Karpas-422 (cell line): ENCODE measurements at regions not wholly inside any gene's neighbourhood (a gene's known extent, or its start where the extent isn't known, plus 50 kb on each side); places are given as distances from the start of the nearest gene placed in this dataset.
"Not testable (repeated sequence)": the region's sequence is repeated elsewhere in the genome, so short reads cannot be mapped to it uniquely, and the experiment has no call there.

ENCODE experiments used
- DNase-seq: peaks from one replicate; pipeline ENCODE4 v3.0.0-alpha.2; 2015
- H2AFZ ChIP-seq: fragments of 200-600 bp; sonication (generic); 2 replicates; pipeline ENCODE4 v1.6.1; 2014; ENCODE audit warnings: antibody characterized with exemption, low read length, mixed read lengths
- H3K27ac ChIP-seq: fragments of 200-600 bp; sonication (generic); 2 replicates; pipeline ENCODE4 v1.5.1; 2014; ENCODE audit warnings: mild to moderate bottlenecking, low read length, moderate library complexity
- H3K27me3 ChIP-seq: fragments of 200-600 bp; sonication (generic); 2 replicates; pipeline ENCODE4 v1.6.1; 2014; ENCODE audit warnings: low read length, mixed read lengths
- H3K36me3 ChIP-seq: fragments of 200-600 bp; sonication (generic); 2 replicates; pipeline ENCODE4 v1.6.1; 2014; ENCODE audit warnings: low read length, mixed read lengths; ENCODE audit not compliant: insufficient read depth
- H3K4me1 ChIP-seq: fragments of 200-600 bp; sonication (generic); 2 replicates; pipeline ENCODE4 v1.6.1; 2014; ENCODE audit warnings: mild to moderate bottlenecking, low read length, mixed read lengths
- H3K4me2 ChIP-seq: fragments of 200-600 bp; sonication (generic); 2 replicates; pipeline ENCODE4 v1.6.1; 2014; ENCODE audit warnings: low read length, low read depth, mild to moderate bottlenecking; ENCODE audit not compliant: poor library complexity, severe bottlenecking
- H3K4me3 ChIP-seq: fragments of 200-600 bp; sonication (generic); 2 replicates; pipeline ENCODE4 v1.5.1; 2014; ENCODE audit warnings: mild to moderate bottlenecking, antibody characterized with exemption, low read length, mixed read lengths
- H3K79me2 ChIP-seq: fragments of 200-600 bp; sonication (generic); 2 replicates; pipeline ENCODE4 v1.6.1; 2014; ENCODE audit warnings: mild to moderate bottlenecking, low read length, mixed read lengths
- H3K9ac ChIP-seq: fragments of 200-600 bp; sonication (generic); 2 replicates; pipeline ENCODE4 v1.6.0; 2014; ENCODE audit warnings: low read length
- H3K9me2 ChIP-seq: fragments of 200-600 bp; sonication (generic), shearing (Covaris generic); replicated peaks from 2 replicates; pipeline ENCODE4 v1.6.0; 2014; ENCODE audit warnings: mild to moderate bottlenecking, low read length, moderate library complexity; ENCODE audit not compliant: insufficient read depth
- H3K9me3 ChIP-seq: fragments of 300-700, 200-600 bp; sonication (generic); 2 replicates; pipeline ENCODE4 v1.6.1; 2014; ENCODE audit warnings: low read length, mixed read lengths
- H4K20me1 ChIP-seq: fragments of 200-600 bp; sonication (generic); 2 replicates; pipeline ENCODE4 v1.6.1; 2014; ENCODE audit warnings: mild to moderate bottlenecking, antibody characterized with exemption, low read length, low read depth; ENCODE audit not compliant: insufficient read depth

DNA sequence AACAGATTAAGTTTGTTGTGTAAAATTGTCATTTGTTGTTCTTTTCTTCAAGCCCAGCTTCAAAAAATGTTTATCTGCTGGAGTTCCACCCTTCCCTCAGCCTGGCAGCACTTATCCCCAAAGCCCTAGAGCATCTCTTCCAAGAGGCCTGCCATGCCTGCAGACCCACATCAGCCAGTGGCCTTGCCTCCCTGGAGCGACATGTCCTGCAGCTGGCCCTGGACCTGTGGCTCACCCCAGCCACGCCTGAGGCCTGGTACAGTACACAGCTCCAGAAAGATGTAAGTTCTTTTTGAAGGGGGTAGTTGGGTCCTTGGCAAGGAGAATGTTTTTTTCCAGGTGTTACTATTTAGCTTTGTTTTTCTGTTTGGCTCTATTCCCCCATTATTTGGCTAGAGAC, 124.8 kb downstream of the CD164 start:
- no peak overlapping the region for H3K4me2 ChIP-seq

GRCh38 chr6:109255946-109256640, 126.2 kb downstream of the CD164 start:
- H3K79me2 ChIP-seq, result no peaks in the 10 kb centered on the region
- no peaks in the 10 kb centered on the region for H3K27me3 ChIP-seq
- no peaks in the 10 kb centered on the region for H4K20me1 ChIP-seq
- H2AFZ ChIP-seq, result no peak overlapping the region
- no peak overlapping the region for H3K4me3 ChIP-seq
- no peak overlapping the region for H3K9ac ChIP-seq
- H3K36me3 ChIP-seq, result no peaks in the 10 kb centered on the region
- no peak overlapping the region for H3K4me2 ChIP-seq
- no peaks in the 10 kb centered on the region for H3K9me2 ChIP-seq
- no peak overlapping the region for H3K27ac ChIP-seq
- H3K4me1 ChIP-seq, result no peaks in the 10 kb centered on the region
- no peak for DNase-seq
- no peaks in the 10 kb centered on the region for H3K9me3 ChIP-seq

More for the DNA sequence above, 124.8 kb downstream of the CD164 start:
- Histone ChIP-seq H3K27me3 (no peaks in the 10 kb centered on the region), H3K27ac (no peak overlapping the region), H2AFZ (no peak overlapping the region), H3K4me3 (no peak overlapping the region), H3K9me2 (no peaks in the 10 kb centered on the region), H3K79me2 (no peaks in the 10 kb centered on the region), H3K36me3 (no peaks in the 10 kb centered on the region), H3K4me1 (no peaks in the 10 kb centered on the region), H4K20me1 (no peaks in the 10 kb centered on the region), H3K9ac (no peak overlapping the region), H3K9me3 (no peaks in the 10 kb centered on the region)
- no peak for DNase-seq

DNA sequence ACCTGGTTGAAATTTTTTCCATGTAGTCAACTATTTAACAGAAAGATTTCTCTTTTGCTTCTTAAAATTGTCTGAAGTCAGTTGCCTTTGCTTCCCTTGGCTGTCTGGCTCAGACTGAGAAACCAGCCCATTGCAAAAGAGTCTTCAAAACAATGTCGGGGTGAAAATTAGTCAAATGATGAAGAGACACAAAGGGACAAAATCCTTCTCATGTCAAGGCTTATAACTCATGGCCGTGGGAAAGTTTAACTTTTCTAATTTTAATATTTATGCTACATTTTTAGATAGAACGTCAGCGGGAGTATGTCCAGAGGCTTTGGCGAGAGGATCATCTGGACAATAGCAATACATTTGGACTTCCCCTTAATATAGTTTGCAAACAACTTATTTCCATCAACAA, 127.2 kb downstream of the CD164 start:
- Histone ChIP-seq H3K27me3 (no peaks in the 10 kb centered on the region), H3K4me3 (no peak overlapping the region), H3K9ac (no peak overlapping the region), H3K9me3 (no peaks in the 10 kb centered on the region), H3K4me2 (no peak overlapping the region), H3K27ac (no peak overlapping the region), H3K36me3 (no peaks in the 10 kb centered on the region), H3K9me2 (no peaks in the 10 kb centered on the region), H3K79me2 (no peaks in the 10 kb centered on the region), H2AFZ (no peak overlapping the region), H4K20me1 (no peaks in the 10 kb centered on the region), H3K4me1 (no peaks in the 10 kb centered on the region)
- no peak for DNase-seq

GRCh38 chr6:109253366-109253765, 128.9 kb downstream of the CD164 start:
- DNase-seq, result no peak
- H3K36me3 ChIP-seq, result no peaks in the 10 kb centered on the region
- H3K4me2 ChIP-seq, result no peak overlapping the region
- no peak overlapping the region for H3K9ac ChIP-seq
- no peak overlapping the region for H3K27ac ChIP-seq
- no peaks in the 10 kb centered on the region for H3K9me2 ChIP-seq
- H3K27me3 ChIP-seq, result no peaks in the 10 kb centered on the region
- no peaks in the 10 kb centered on the region for H4K20me1 ChIP-seq
- no peak overlapping the region for H3K4me3 ChIP-seq
- H3K9me3 ChIP-seq, result no peaks in the 10 kb centered on the region
- no peaks in the 10 kb centered on the region for H3K79me2 ChIP-seq
- no peak overlapping the region for H2AFZ ChIP-seq
- no peaks in the 10 kb centered on the region for H3K4me1 ChIP-seq

DNA sequence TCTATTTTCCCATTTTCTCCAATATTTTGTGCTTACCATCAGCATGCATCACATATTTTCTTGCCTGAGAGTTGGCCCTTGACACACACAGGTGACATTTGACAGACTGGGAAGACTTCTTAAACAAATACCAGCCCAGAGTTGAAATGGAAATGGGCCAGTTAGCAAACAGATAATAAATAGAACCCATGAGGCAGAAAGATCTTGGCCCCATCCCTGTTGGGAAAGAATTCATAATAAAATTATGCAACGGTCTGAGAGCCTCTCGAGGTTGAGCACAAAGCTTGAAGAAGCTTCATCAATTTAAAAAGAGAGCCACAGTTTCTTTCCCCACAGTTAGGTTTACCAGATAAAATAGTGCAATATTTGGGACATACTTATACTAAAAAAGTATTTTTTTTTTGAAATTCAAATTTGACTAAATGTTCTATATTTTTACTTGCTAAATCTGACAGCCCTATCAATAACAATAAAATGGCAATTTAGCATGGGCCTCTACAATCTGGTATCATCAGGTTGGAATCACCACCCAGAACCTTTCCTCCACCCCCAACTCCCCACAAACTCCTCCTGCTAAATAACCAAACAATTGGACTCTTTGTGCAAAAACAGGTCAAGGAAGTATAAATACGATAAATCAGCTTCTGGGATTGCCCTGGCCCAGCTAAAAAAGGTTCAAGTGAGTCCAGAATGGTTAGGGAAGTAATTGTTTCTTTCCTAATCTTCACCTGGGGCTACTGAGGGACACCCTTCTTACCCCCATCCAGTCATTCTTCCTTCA, 129.8 kb downstream of the CD164 start:
- Histone ChIP-seq H3K9me2 (no peaks in the 10 kb centered on the region), H3K9ac (no peak overlapping the region), H3K4me2 (no peak overlapping the region), H3K36me3 (no peaks in the 10 kb centered on the region), H2AFZ (no peak overlapping the region), H3K27me3 (no peaks in the 10 kb centered on the region), H3K4me1 (no peaks in the 10 kb centered on the region), H4K20me1 (no peaks in the 10 kb centered on the region), H3K9me3 (no peaks in the 10 kb centered on the region), H3K27ac (no peak overlapping the region), H3K4me3 (no peak overlapping the region), H3K79me2 (no peaks in the 10 kb centered on the region)
- DNase-seq, result no peak

DNA sequence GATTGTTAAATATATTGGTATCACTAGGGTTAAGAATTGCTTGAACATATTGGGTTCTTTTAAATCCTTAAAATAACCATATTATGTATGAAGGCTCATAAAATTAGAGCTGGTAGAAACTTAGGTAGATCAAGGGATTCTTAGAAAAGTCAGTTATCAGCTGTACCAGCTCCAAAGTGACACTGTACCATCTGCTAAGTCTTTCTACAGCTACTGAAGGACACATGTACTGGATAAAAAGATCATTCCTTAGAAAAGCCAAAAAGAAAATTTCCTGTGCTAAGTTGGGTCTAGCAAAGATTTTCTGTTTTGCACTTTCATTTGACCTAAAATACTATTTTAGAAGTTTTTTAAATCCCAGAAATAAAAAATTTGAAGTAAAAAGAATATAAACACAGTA, 130.4 kb downstream of the CD164 start:
- Histone ChIP-seq H2AFZ (no peak overlapping the region), H3K9me2 (no peaks in the 10 kb centered on the region), H3K27ac (no peak overlapping the region), H3K36me3 (no peaks in the 10 kb centered on the region), H3K9ac (no peak overlapping the region), H3K4me2 (no peak overlapping the region), H3K4me3 (no peak overlapping the region), H3K4me1 (no peaks in the 10 kb centered on the region), H4K20me1 (no peaks in the 10 kb centered on the region), H3K27me3 (no peaks in the 10 kb centered on the region), H3K79me2 (no peaks in the 10 kb centered on the region), H3K9me3 (no peaks in the 10 kb centered on the region)
- no peak for DNase-seq

DNA sequence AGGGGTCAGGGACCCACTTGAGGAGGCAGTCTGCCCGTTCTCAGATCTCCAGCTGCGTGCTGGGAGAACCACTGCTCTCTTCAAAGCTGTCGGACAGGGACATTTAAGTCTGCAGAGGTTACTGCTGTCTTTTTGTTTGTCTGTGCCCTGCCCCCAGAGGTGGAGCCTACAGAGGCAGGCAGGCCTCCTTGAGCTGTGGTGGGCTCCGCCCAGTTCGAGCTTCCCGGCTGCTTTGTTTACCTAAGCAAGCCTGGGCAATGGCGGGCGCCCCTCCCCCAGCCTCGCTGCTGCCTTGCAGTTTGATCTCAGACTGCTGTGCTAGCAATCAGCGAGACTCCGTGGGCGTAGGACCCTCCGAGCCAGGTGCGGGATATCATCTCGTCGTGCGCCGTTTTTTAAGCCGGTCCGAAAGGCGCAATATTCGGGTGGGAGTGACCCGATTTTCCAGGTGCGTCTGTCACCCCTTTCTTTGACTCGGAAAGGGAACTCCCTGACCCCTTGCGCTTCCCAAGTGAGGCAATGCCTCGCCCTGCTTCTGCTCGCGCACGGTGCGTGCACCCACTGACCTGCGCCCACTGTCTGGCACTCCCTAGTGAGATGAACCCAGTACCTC, 131.6 kb downstream of the CD164 start:
- H4K20me1 ChIP-seq, H3K36me3 ChIP-seq, H3K4me3 ChIP-seq, H3K79me2 ChIP-seq, H3K27ac ChIP-seq, H2AFZ ChIP-seq, H3K9me3 ChIP-seq, H3K9ac ChIP-seq, H3K4me2 ChIP-seq, H3K4me1 ChIP-seq, H3K27me3 ChIP-seq, H3K9me2 ChIP-seq, DNase-seq: not testable (repeated sequence)
